IMR-90 (cell line): ENCODE measurements at regions not wholly inside any gene's neighbourhood (a gene's known extent, or its start where the extent isn't known, plus 50 kb on each side); places are given as distances from the start of the nearest gene placed in this dataset.

Experiments used
- CEBPB ChIP-seq: IDR thresholded peaks from 2 replicates; pipeline ENCODE4 v1.6.1; 2012; ENCODE audit warnings: low read depth, low read length, improper control_type of control experiment
- MAFK ChIP-seq: IDR thresholded peaks from 2 replicates; pipeline ENCODE4 v1.6.1; 2012; ENCODE audit warnings: low read depth, low read length, improper control_type of control experiment
- MXI1 ChIP-seq: IDR thresholded peaks from 2 replicates; pipeline ENCODE4 v1.6.1; 2012; ENCODE audit warnings: low read depth, mild to moderate bottlenecking, low read length, moderate library complexity, borderline replicate concordance
- POLR2A ChIP-seq: IDR thresholded peaks from 2 replicates; pipeline ENCODE4 v1.6.1; 2012; ENCODE audit warnings: mild to moderate bottlenecking, low read depth, low read length
- RAD21 ChIP-seq: IDR thresholded peaks from 2 replicates; pipeline ENCODE4 v1.6.1; 2012; ENCODE audit warnings: low read length, improper control_type of control experiment
- RCOR1 ChIP-seq: IDR thresholded peaks from 2 replicates; pipeline ENCODE4 v1.6.1; 2012; ENCODE audit warnings: mild to moderate bottlenecking, low read length, improper control_type of control experiment; ENCODE audit not compliant: insufficient replicate concordance
- SMC3 ChIP-seq: fragments of 150-350 bp; IDR thresholded peaks from 2 replicates; pipeline ENCODE4 v1.6.1; 2016; ENCODE audit warnings: low read depth, mild to moderate bottlenecking, antibody characterized with exemption, low read length, moderate library complexity
- TF ChIP-seq, protein P1 (sequence below): conservative IDR thresholded peaks from 2 replicates; pipeline ENCODE4 v1.5.1; 2012; ENCODE audit warnings: mild to moderate bottlenecking, low read depth, low read length, improper control_type of control experiment
- TF ChIP-seq, protein P2 (sequence below): fragments of 150-350 bp; IDR thresholded peaks from 2 replicates; pipeline ENCODE4 v1.6.1; 2017; ENCODE audit warnings: mild to moderate bottlenecking, antibody characterized with exemption, low read length, low read depth
- TF ChIP-seq, protein P3 (sequence below): fragments of 150-350 bp; IDR thresholded peaks from 2 replicates; pipeline ENCODE4 v1.6.1; 2016; ENCODE audit warnings: low read depth, mild to moderate bottlenecking, low read length, moderate library complexity, borderline replicate concordance

DNA sequence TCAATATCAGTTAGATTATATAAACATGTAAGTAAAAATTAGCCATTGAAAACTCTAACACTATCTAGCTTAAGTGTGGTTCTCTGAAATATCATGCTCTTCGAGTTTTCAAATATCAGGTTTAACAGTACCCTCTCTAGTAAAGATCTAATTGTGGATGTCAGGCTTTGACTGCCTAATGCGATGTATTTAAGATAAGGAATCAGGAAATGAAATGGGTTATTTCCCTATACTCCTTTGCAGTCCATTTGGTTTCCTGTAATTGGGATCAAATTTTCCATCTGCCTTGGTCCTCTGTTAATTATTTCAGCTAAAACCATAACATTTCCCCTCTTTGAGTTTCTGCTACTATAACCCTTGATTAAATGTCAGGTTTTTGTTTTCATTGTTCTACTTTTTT lies 361.3 kb upstream of the MMS22L start:
- TF ChIP-seq POLR2A (no peak), MXI1 (no peak), SMC3 (no peak), RAD21 (no peak), MAFK (no peak), RCOR1 (no peak), CEBPB (no peak)
- TF ChIP-seq, protein P1, sequence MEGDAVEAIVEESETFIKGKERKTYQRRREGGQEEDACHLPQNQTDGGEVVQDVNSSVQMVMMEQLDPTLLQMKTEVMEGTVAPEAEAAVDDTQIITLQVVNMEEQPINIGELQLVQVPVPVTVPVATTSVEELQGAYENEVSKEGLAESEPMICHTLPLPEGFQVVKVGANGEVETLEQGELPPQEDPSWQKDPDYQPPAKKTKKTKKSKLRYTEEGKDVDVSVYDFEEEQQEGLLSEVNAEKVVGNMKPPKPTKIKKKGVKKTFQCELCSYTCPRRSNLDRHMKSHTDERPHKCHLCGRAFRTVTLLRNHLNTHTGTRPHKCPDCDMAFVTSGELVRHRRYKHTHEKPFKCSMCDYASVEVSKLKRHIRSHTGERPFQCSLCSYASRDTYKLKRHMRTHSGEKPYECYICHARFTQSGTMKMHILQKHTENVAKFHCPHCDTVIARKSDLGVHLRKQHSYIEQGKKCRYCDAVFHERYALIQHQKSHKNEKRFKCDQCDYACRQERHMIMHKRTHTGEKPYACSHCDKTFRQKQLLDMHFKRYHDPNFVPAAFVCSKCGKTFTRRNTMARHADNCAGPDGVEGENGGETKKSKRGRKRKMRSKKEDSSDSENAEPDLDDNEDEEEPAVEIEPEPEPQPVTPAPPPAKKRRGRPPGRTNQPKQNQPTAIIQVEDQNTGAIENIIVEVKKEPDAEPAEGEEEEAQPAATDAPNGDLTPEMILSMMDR, result no peak
- TF ChIP-seq, protein P2, sequence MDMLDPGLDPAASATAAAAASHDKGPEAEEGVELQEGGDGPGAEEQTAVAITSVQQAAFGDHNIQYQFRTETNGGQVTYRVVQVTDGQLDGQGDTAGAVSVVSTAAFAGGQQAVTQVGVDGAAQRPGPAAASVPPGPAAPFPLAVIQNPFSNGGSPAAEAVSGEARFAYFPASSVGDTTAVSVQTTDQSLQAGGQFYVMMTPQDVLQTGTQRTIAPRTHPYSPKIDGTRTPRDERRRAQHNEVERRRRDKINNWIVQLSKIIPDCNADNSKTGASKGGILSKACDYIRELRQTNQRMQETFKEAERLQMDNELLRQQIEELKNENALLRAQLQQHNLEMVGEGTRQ, result no peak
- TF ChIP-seq, protein P3, sequence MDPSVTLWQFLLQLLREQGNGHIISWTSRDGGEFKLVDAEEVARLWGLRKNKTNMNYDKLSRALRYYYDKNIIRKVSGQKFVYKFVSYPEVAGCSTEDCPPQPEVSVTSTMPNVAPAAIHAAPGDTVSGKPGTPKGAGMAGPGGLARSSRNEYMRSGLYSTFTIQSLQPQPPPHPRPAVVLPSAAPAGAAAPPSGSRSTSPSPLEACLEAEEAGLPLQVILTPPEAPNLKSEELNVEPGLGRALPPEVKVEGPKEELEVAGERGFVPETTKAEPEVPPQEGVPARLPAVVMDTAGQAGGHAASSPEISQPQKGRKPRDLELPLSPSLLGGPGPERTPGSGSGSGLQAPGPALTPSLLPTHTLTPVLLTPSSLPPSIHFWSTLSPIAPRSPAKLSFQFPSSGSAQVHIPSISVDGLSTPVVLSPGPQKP, result no peak
